ENCODE measurements at regions not wholly inside any gene's neighbourhood (a gene's known extent, or its start where the extent isn't known, plus 50 kb on each side); places are given as distances from the start of the nearest gene placed in this dataset.

- TF ChIP-seq POLR2A (IDR thresholded peaks at IDR 0.05) (no peak), CTCF (IDR thresholded peaks at IDR 0.05) (no peak)
Measured at GRCh38 chr2:37855283-37856041, 69.6 kb upstream of the RMDN2 start.
